ENCODE measurements at regions not wholly inside any gene's neighbourhood (a gene's known extent, or its start where the extent isn't known, plus 50 kb on each side); places are given as distances from the start of the nearest gene placed in this dataset.

- Histone ChIP-seq H3K27ac (ENCODE audit: extremely low read depth, low read depth, low read length) (no peak overlapping the region), H3K9me3 (ENCODE audit: control insufficient read depth, insufficient read depth, low read depth, low read length) (no peaks in the 10 kb centered on the region), H3K4me3 (ENCODE audit: low read depth, low read length) (no peak overlapping the region), H3K4me1 (ENCODE audit: control insufficient read depth, insufficient read depth, low read length) (no peaks in the 10 kb centered on the region), H3K36me3 (ENCODE audit: control insufficient read depth in 2 of 2, insufficient read depth in 1 of 2, low read length in 2 of 2) (no peaks in the 10 kb centered on the region)
- ChIA-PET POLR2A (no interaction called here), CTCF (interaction anchor here (0.7 kb wide), 1 partner anchor 972 kb away, joined by 3 read pairs; no protein-coding TSS in a partner anchor)
- TF ChIP-seq KLF16 (tag by site-specific recombination; IDR thresholded peaks at IDR 0.05) (no peak), MYNN (tag by site-specific recombination; IDR thresholded peaks at IDR 0.05; ENCODE audit: borderline replicate concordance) (no peak), PBX3 (CRISPR knock-in tag; IDR thresholded peaks at IDR 0.05) (no peak), ZNF596 (tag by site-specific recombination; IDR thresholded peaks at IDR 0.05) (no peak), ZNF610 (tag by site-specific recombination; IDR thresholded peaks at IDR 0.05; ENCODE audit: borderline replicate concordance) (no peak), ZNF211 (tag by site-specific recombination; IDR thresholded peaks at IDR 0.05; ENCODE audit: low read depth) (no peak), ZNF561 (tag by site-specific recombination; IDR thresholded peaks at IDR 0.05; ENCODE audit: borderline replicate concordance) (no peak), HOXD13 (CRISPR knock-in tag; IDR thresholded peaks at IDR 0.05; ENCODE audit: borderline replicate concordance) (no peak), SALL2 (tag by site-specific recombination; IDR thresholded peaks at IDR 0.05; ENCODE audit: borderline replicate concordance) (no peak), ZNF433 (tag by site-specific recombination; IDR thresholded peaks at IDR 0.05; ENCODE audit: low read depth) (no peak), ZNF600 (tag by site-specific recombination; IDR thresholded peaks at IDR 0.05) (no peak), BCL11B (tag by site-specific recombination; IDR thresholded peaks at IDR 0.05; ENCODE audit: low read depth) (no peak), REST (tag by site-specific recombination; IDR thresholded peaks at IDR 0.05) (no peak), ZNF266 (tag by site-specific recombination; IDR thresholded peaks at IDR 0.05; ENCODE audit: low read depth) (no peak), ZNF174 (tag by site-specific recombination; IDR thresholded peaks at IDR 0.05) (no peak), ZNF2 (tag by site-specific recombination; IDR thresholded peaks at IDR 0.05) (no peak), GLIS2 (tag by site-specific recombination; IDR thresholded peaks at IDR 0.05) (no peak), ZSCAN5A (tag by site-specific recombination; IDR thresholded peaks at IDR 0.05) (no peak), TRIM28 (IDR thresholded peaks at IDR 0.05; ENCODE audit: borderline replicate concordance, low read length) (no peak), YY2 (tag by site-specific recombination; IDR thresholded peaks at IDR 0.05) (no peak)
Observed at GRCh38 chr9:119934497-119934896, 565.3 kb upstream of the BRINP1 start.

GRCh38 chr9:119933191-119933590 is 564.0 kb upstream of the BRINP1 start:
- H3K9me3 ChIP-seq (ENCODE audit: control insufficient read depth, insufficient read depth, low read depth, low read length) = no peaks in the 10 kb centered on the region
- no peaks in the 10 kb centered on the region for H3K4me1 ChIP-seq (ENCODE audit: control insufficient read depth, insufficient read depth, low read length)
- POLR2A ChIA-PET = no interaction called here
- H3K4me3 ChIP-seq (ENCODE audit: low read depth, low read length) = no peak overlapping the region
- no peak overlapping the region for H3K27ac ChIP-seq (ENCODE audit: extremely low read depth, low read depth, low read length)
- TF ChIP-seq FEZF1 (tag by site-specific recombination; IDR thresholded peaks at IDR 0.05) (no peak), ZNF366 (tag by site-specific recombination; conservative IDR thresholded peaks at IDR 0.05) (no peak), ZNF791 (tag by site-specific recombination; IDR thresholded peaks at IDR 0.05) (no peak)
- H3K36me3 ChIP-seq (ENCODE audit: control insufficient read depth in 2 of 2, insufficient read depth in 1 of 2, low read length in 2 of 2) = no peaks in the 10 kb centered on the region
- CTCF ChIA-PET = interaction anchor here (1.7 kb wide), 1 partner anchor 36 kb away, joined by 3 read pairs; no protein-coding TSS in a partner anchor

All from HEK293 (cell line).